ENCODE measurements at regions not wholly inside any gene's neighbourhood (a gene's known extent, or its start where the extent isn't known, plus 50 kb on each side); places are given as distances from the start of the nearest gene placed in this dataset.
"Not testable (repeated sequence)": the region's sequence is repeated elsewhere in the genome, so short reads cannot be mapped to it uniquely, and the experiment has no call there.

GRCh38 chr1:172717722-172718465 is 59.0 kb downstream of the FASLG start:
- DNase-seq, result peak; percentile 12

- DNase-seq, result no peak
Measured at GRCh38 chr1:172719066-172719627, 60.2 kb downstream of the FASLG start.

- peak; percentile 1 for DNase-seq
Measured at GRCh38 chr1:172719694-172720138, 60.8 kb downstream of the FASLG start.

- no peak for DNase-seq
Measured at GRCh38 chr1:172720339-172720738, 61.4 kb downstream of the FASLG start.

- DNase-seq, result no peak
Measured at GRCh38 chr1:172723251-172723650, 64.3 kb downstream of the FASLG start.

DNA sequence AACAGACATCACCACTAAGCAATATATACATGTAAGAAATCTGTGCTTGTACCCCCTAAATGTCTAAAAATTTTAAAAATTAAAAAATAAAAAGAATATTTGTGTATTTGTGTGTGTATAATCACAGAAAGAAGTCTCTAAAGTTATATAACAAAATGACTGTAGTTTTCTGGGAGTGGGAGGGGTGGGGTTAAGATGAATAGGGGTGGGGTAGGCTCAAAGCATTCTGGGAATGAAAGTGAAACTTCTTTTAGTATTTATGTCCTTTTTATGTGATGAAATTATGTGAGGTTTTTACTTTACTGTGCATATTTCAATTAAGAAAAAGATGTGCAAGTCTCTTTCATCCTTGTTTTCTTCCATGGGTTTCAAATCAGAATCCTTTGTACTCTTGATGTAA is 65.3 kb downstream of the FASLG start:
- no peak for DNase-seq

GRCh38 chr1:172724765-172725613 is 66.1 kb downstream of the FASLG start:
- DNase-seq, result no peak

DNA sequence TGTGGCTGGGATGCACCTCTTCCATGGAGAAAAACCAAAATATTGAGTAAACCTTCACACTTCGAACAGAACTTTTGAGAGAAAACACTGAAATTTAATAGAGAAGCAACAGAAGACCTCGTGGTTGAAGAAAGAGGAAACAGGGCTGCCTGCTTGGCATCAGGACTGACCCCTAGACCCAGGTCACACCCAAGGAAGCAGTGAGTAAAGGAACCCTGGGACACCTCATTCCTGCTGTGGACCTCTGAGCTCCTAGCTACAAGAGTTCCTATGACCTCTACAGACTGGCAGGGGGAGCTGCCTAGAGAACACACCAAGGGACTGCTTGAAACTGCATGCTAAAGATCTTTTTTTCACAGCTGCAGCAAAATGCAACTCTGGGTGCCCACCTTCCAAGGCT is 67.8 kb downstream of the FASLG start:
- no peak for DNase-seq

DNA sequence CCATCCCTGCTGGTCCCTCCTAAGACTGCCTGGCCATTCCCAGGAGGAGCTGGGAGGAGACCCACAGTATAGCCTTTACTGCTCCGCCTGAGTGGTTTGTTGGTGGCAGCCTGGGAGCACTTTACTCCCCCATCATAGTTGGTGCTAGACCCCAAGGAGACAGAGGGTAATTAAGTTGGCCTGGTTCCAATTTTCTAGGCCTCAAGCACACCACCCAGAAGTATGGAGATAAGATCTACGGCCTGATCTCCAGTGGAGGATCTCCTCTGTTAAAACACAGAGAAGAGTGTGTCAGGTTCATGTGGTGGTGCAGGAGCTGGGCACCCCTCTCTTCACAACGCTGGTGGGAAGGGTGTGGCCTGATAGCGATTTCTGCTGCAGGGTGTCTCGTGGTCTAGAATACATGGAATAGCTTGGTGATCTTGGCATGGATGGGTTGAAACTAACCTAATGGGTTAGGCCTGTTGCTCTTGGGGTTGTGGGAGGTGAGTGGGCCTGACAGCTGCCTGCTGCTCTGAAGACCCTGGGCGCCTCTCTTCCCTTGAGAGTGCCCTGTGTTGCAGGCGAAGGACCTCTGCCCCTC is 68.5 kb downstream of the FASLG start:
- no peak for DNase-seq

- no peak for DNase-seq
Measured at GRCh38 chr1:172727956-172728603, 69.2 kb downstream of the FASLG start.

DNA sequence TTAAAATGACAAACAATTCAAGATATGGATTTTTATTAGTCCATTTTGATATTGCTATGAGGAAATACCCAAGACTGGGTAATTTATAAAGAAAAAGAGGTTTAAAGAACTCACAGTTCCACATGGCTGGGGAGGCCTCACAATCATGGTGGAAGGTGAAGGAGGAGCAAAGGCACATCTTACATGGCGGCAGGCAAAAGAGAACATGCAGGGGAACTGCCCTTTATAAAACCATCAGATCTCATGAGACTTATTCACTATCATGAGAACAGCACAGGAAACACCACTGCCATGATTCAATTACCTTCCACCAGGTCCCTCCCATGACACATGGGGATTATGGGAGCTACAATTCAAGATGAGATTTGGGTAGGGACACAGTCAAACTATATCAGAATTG is 69.8 kb downstream of the FASLG start:
- not testable (repeated sequence) for DNase-seq

- no peak for DNase-seq
Measured at GRCh38 chr1:172732427-172732826, 73.5 kb downstream of the FASLG start.

DNA sequence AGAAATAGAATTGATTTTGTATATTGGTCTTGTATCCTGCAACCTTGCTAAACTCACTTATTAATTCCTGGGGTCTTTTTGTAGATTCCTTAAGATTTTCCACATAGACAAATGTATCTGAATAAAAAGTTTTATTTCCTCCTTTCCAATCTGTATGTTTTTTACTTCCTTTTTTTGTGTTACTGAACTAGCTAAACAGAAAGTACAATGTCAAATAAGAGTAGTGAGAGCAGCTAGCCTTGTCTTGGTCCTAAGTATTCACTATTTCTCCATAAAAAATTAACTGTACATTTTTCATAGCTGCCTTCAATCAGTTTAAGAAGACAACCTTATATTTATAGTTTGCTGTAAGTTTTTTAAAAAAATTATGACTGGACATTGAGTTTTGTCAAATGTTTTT is 74.9 kb downstream of the FASLG start:
- no peak for DNase-seq

DNA sequence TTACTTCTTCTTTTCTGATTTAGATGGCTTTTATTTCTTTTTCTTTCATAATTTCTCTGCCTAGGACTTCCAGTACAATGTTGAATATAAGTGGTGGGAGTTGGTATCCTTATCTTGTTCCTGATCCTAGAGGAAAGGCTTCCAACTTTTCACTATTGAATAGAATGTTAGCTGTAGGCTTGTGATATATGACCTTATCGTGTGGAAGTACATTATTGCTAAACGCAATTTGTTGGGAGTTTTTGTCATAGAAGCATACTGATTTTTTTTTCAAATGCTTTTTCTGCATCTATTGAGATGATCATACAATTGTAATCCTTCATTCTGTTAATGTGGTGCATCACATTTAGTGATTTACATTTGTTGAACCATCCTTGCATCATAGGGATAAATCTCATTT is 79.5 kb downstream of the FASLG start:
- no peak for DNase-seq

- DNase-seq, result no peak
Measured at GRCh38 chr1:172742599-172743500, 83.9 kb downstream of the FASLG start.

DNA sequence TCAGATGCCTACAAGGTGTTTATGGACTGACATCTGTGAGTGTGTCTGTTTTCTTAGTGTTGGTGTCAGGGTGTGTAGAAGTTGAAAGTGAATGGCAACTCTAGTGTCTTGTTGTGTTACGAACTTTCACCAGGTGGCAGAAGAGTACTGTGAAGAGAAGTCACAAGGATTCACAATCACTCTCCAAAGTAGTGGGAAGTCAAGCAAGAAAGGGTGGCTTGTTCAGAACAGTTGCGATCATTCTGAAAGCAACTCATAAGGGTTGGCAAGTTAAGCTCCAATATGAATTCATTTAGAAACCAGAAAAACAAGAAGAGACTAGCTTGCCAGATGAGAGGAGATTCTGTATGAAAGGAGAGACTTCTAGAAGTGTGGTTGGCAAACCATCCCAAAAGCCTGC is 86.1 kb downstream of the FASLG start:
- peak; percentile 23 for DNase-seq

- DNase-seq, result no peak
Measured at GRCh38 chr1:172746091-172746949, 87.4 kb downstream of the FASLG start.

- DNase-seq, result no peak
Measured at GRCh38 chr1:172748201-172748600, 89.3 kb downstream of the FASLG start.

GRCh38 chr1:172751683-172752082 is 92.8 kb downstream of the FASLG start:
- no peak for DNase-seq

DNA sequence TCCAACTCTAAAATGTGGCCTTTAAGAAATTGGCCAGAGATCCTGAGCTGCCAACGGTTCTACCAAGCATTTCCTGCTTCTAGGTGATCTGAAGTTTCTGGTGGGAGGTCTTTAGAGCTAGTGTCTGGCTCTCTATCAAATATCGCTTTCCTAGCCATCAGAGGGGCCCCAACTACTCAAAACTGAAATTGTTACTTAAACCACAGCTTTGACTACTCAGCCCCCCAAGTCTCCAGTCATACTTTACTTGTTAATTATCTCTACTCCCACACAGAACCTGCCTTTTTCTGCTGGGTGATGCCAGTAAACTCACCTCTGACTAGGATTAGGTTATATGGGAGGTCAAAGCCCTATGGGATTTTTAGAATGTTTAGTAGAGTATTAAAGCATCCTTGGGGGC is 95.1 kb downstream of the FASLG start:
- no peak for DNase-seq

GRCh38 chr1:172754609-172755008 is 95.7 kb downstream of the FASLG start:
- DNase-seq, result no peak

Measured in NCI-H510A (cell line).